ENCODE measurements at regions not wholly inside any gene's neighbourhood (a gene's known extent, or its start where the extent isn't known, plus 50 kb on each side); places are given as distances from the start of the nearest gene placed in this dataset.

GRCh38 chr13:103833294-103833852 is 767.2 kb upstream of the SLC10A2 start:
- Histone ChIP-seq H3K4me3 (ENCODE audit: low read depth, low read length, poor library complexity, severe bottlenecking) (no peak overlapping the region), H3K36me3 (ENCODE audit: insufficient read depth, low read length) (no peaks in the 10 kb centered on the region), H3K9me3 (ENCODE audit: low read length) (no peaks in the 10 kb centered on the region), H3K4me2 (ENCODE audit: low read length) (no peak overlapping the region), H4K20me1 (ENCODE audit: insufficient read depth, low read length) (no peaks in the 10 kb centered on the region), H3K4me1 (ENCODE audit: insufficient read depth, low read length, poor library complexity, severe bottlenecking) (no peaks in the 10 kb centered on the region), H2AFZ (ENCODE audit: low read length) (no peak overlapping the region), H3K79me2 (ENCODE audit: insufficient read depth, low read depth, low read length) (no peaks in the 10 kb centered on the region), H3K9me2 (ENCODE audit: insufficient read depth, low read length) (no peaks in the 10 kb centered on the region), H3K27ac (ENCODE audit: low read depth, low read length, poor library complexity, severe bottlenecking) (no peak overlapping the region)
- no peak for DNase-seq (ENCODE audit: low spot score)
- ChIA-PET POLR2A (no interaction called here), CTCF (ENCODE audit: unreplicated experiment) (no interaction called here)
- intact Hi-C loops (cut with micrococcal nuclease; ENCODE audit: unreplicated experiment), result no loop called here
- TF ChIP-seq CTCF (conservative IDR thresholded peaks at IDR 0.05; ENCODE audit: low read length) (no peak), EZH2phosphoT487 (IDR thresholded peaks at IDR 0.05; ENCODE audit: borderline replicate concordance, low read depth, low read length) (no peak)
- no TSS peak for BruUV-seq (replicated peaks)

GRCh38 chr13:103815619-103816018 is 749.4 kb upstream of the SLC10A2 start:
- Histone ChIP-seq H3K9me3 (ENCODE audit: low read length) (no peaks in the 10 kb centered on the region), H3K4me3 (ENCODE audit: low read depth, low read length, poor library complexity, severe bottlenecking) (no peak overlapping the region), H3K79me2 (ENCODE audit: insufficient read depth, low read depth, low read length) (no peaks in the 10 kb centered on the region), H3K4me2 (ENCODE audit: low read length) (no peak overlapping the region), H3K27ac (ENCODE audit: low read depth, low read length, poor library complexity, severe bottlenecking) (no peak overlapping the region), H4K20me1 (ENCODE audit: insufficient read depth, low read length) (no peaks in the 10 kb centered on the region), H3K4me1 (ENCODE audit: insufficient read depth, low read length, poor library complexity, severe bottlenecking) (no peaks in the 10 kb centered on the region), H3K9me2 (ENCODE audit: insufficient read depth, low read length) (no peaks in the 10 kb centered on the region), H2AFZ (ENCODE audit: low read length) (no peak overlapping the region), H3K36me3 (ENCODE audit: insufficient read depth, low read length) (no peaks in the 10 kb centered on the region)
- POLR2A ChIA-PET, result interaction anchor here (0.6 kb wide), 1 partner anchor 35 kb away, joined by 3 read pairs; no protein-coding TSS in a partner anchor
- DNase-seq (ENCODE audit: low spot score), result no peak
- CTCF ChIA-PET (ENCODE audit: unreplicated experiment), result no interaction called here
- intact Hi-C loops (cut with micrococcal nuclease; ENCODE audit: unreplicated experiment), result no loop called here
- no peak for TF ChIP-seq CTCF (conservative IDR thresholded peaks at IDR 0.05; ENCODE audit: low read length)
- TF ChIP-seq EZH2phosphoT487 (IDR thresholded peaks at IDR 0.05; ENCODE audit: borderline replicate concordance, low read depth, low read length), result no peak
- BruUV-seq (replicated peaks), result no TSS peak

DNA sequence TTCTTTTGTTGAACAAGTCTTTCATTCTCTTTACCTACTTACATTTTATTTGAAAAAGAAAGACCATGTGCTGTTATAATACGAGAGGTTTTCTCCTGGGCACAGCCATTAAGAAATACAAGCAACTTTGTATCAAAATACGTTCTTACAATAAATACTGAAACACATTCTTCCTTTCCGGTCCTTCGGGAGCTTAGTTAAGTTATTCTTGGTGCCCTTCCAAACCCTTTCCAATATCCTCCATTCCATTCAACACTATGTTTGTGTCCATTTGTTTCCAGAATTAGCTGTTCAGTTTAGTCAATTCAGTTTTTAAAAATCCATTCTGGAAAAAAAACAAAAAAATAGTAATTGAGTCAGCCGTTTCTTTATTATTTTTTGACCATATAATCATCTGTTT is 746.8 kb upstream of the SLC10A2 start:
- Histone ChIP-seq H3K4me3 (ENCODE audit: low read depth, low read length, poor library complexity, severe bottlenecking) (no peak overlapping the region), H3K79me2 (ENCODE audit: insufficient read depth, low read depth, low read length) (no peaks in the 10 kb centered on the region), H3K4me1 (ENCODE audit: insufficient read depth, low read length, poor library complexity, severe bottlenecking) (no peaks in the 10 kb centered on the region), H3K4me2 (ENCODE audit: low read length) (no peak overlapping the region), H3K27ac (ENCODE audit: low read depth, low read length, poor library complexity, severe bottlenecking) (no peak overlapping the region), H3K9me3 (ENCODE audit: low read length) (no peaks in the 10 kb centered on the region), H3K9me2 (ENCODE audit: insufficient read depth, low read length) (no peaks in the 10 kb centered on the region), H4K20me1 (ENCODE audit: insufficient read depth, low read length) (no peaks in the 10 kb centered on the region), H2AFZ (ENCODE audit: low read length) (no peak overlapping the region), H3K36me3 (ENCODE audit: insufficient read depth, low read length) (no peaks in the 10 kb centered on the region)
- no peak for DNase-seq (ENCODE audit: low spot score)
- POLR2A ChIA-PET, result no interaction called here
- BruUV-seq (replicated peaks), result no TSS peak
- intact Hi-C loops (cut with micrococcal nuclease; ENCODE audit: unreplicated experiment), result no loop called here
- no peak for TF ChIP-seq CTCF (conservative IDR thresholded peaks at IDR 0.05; ENCODE audit: low read length)
- no peak for TF ChIP-seq EZH2phosphoT487 (IDR thresholded peaks at IDR 0.05; ENCODE audit: borderline replicate concordance, low read depth, low read length)
- CTCF ChIA-PET (ENCODE audit: unreplicated experiment), result no interaction called here

Data from OCI-LY7 (cell line).